B cell (primary cell): ENCODE measurements at regions not wholly inside any gene's neighbourhood (a gene's known extent, or its start where the extent isn't known, plus 50 kb on each side); places are given as distances from the start of the nearest gene placed in this dataset.

Experiments
- ATAC-seq: fragments of 200-7000 bp; cut with Tn5 transposase; one replicate; pipeline ENCODE4 v1.10.0; 2021; ENCODE audit warnings: low read depth, mild to moderate bottlenecking, moderate number of reproducible peaks, moderate library complexity
- CTCF ChIA-PET: fragments of 350-600 bp; sonication (Branson Sonifier 250); formaldehyde crosslinking; loops from one replicate; lab custom pipeline; 2021; ENCODE audit warnings: antibody characterized with exemption, inconsistent platforms; lab: Charles Lee
- POLR2A ChIA-PET: fragments of 350-600 bp; sonication (Branson Sonifier 250); formaldehyde crosslinking; loops from one replicate; lab custom pipeline; 2021; ENCODE audit warnings: antibody characterized with exemption; lab: Charles Lee
- DNase-seq: peaks from one replicate; pipeline ENCODE4 v3.0.0; 2013
- H2AFZ ChIP-seq: 2 replicates; pipeline ENCODE4 v1.6.1; 2012; ENCODE audit warnings: mild to moderate bottlenecking, low read depth, low read length; ENCODE audit not compliant: insufficient read depth, poor library complexity, severe bottlenecking
- H3K27ac ChIP-seq, 2 donors: 1 replicate in 1 of 2; 2 replicates in 1 of 2; pipeline ENCODE4 v1.5.1; 2012 to 2013; ENCODE audit warnings: low read length in 2 of 2, mild to moderate bottlenecking in 2 of 2, moderate library complexity in 1 of 2
- H3K27me3 ChIP-seq, 4 experiments: fragments of 200-600 bp in 1 of 4; sonication (generic) in 1 of 4; replicated peaks in 1 of 4; 1 replicate in 2 of 4; 2 replicates in 2 of 4; pipeline versions ENCODE4 v1.6.1 to v1.7.0; 2013 to 2016; ENCODE audit warnings: low read length in 3 of 4, mild to moderate bottlenecking in 2 of 4, mixed read lengths in 1 of 4, moderate library complexity in 1 of 4; ENCODE audit not compliant: insufficient read depth in 4 of 4, control insufficient read depth in 3 of 4; ENCODE audit errors: control extremely low read depth in 1 of 4
- H3K36me3 ChIP-seq, 2 experiments: replicated peaks in 1 of 2; 1 replicate in 1 of 2; 2 replicates in 1 of 2; pipeline versions ENCODE4 v1.6.1 to v1.7.1; 2013; ENCODE audit warnings: low read length in 1 of 2; ENCODE audit not compliant: insufficient read depth in 2 of 2, control insufficient read depth in 1 of 2; ENCODE audit errors: control extremely low read depth in 1 of 2, extremely low read depth in 1 of 2
- H3K4me1 ChIP-seq, 2 donors: fragments of 200-600 bp in 1 of 2; sonication (generic) in 1 of 2; 1 replicate in 1 of 2; 2 replicates in 1 of 2; pipeline versions ENCODE4 v1.5.1 to v1.6.1; 2013 to 2017; ENCODE audit warnings: low read length in 2 of 2; ENCODE audit not compliant: control insufficient read depth in 2 of 2, insufficient read depth in 2 of 2
- H3K4me2 ChIP-seq: replicated peaks from 2 replicates; pipeline ENCODE3; 2012; ENCODE audit warnings: mild to moderate bottlenecking, low read depth, low read length; ENCODE audit not compliant: poor library complexity, severe bottlenecking
- H3K4me3 ChIP-seq, 5 experiments: fragments of 200-600 bp in 1 of 5; sonication (generic) in 1 of 5; 1 replicate in 3 of 5; 2 replicates in 2 of 5; pipeline versions ENCODE4 v1.5.1 to v1.7.0; 2011 to 2016; ENCODE audit warnings: low read length in 4 of 5, mild to moderate bottlenecking in 4 of 5, low read depth in 2 of 5, control low read depth in 1 of 5, moderate library complexity in 1 of 5; ENCODE audit not compliant: insufficient read depth in 1 of 5; ENCODE audit errors: control extremely low read depth in 1 of 5, extremely low read depth in 1 of 5
- H3K79me2 ChIP-seq: fragments of 200-600 bp; sonication (generic); one replicate; pipeline ENCODE4 v1.6.0; 2016; ENCODE audit warnings: low read length; ENCODE audit not compliant: control insufficient read depth, insufficient read depth
- H3K9ac ChIP-seq: fragments of 200-600 bp; sonication (generic); 2 replicates; pipeline ENCODE4 v1.6.1; 2017; ENCODE audit warnings: mild to moderate bottlenecking, low read length, moderate library complexity
- H3K9me3 ChIP-seq, 3 donors: one replicate each; pipeline versions ENCODE4 v1.6.1 to v1.7.1; 2013; ENCODE audit warnings: low read length in 2 of 3; ENCODE audit not compliant: control insufficient read depth in 2 of 3, insufficient read depth in 1 of 3; ENCODE audit errors: control extremely low read depth in 1 of 3
- H4K20me1 ChIP-seq: 2 replicates; pipeline ENCODE4 v1.6.0; 2012; ENCODE audit warnings: mild to moderate bottlenecking, low read length; ENCODE audit not compliant: insufficient read depth, control insufficient read depth, poor library complexity, severe bottlenecking
- H3K27ac Mint-ChIP-seq: one replicate; pipeline ENCODE4 v1.8.0; 2021; ENCODE audit warnings: mixed read lengths
- H3K27me3 Mint-ChIP-seq: one replicate; pipeline ENCODE4 v1.8.0; 2021; ENCODE audit warnings: mixed read lengths
- H3K4me1 Mint-ChIP-seq: one replicate; pipeline ENCODE4 v1.8.0; 2021; ENCODE audit warnings: mixed read lengths
- H3K4me3 Mint-ChIP-seq: one replicate; pipeline ENCODE4 v1.8.0; 2021; ENCODE audit warnings: mixed read lengths
- H3K9me3 Mint-ChIP-seq: one replicate; pipeline ENCODE4 v1.8.0; 2022; ENCODE audit warnings: mixed read lengths; ENCODE audit not compliant: insufficient read depth
- EZH2 ChIP-seq: IDR thresholded peaks from 2 replicates; pipeline ENCODE4 v1.6.1; 2012; ENCODE audit warnings: borderline replicate concordance, low read depth, mild to moderate bottlenecking, moderate library complexity, low read length; ENCODE audit not compliant: insufficient read depth, poor library complexity, severe bottlenecking
- WGBS: methylation state at CpG from one replicate; pipeline ENCODE4 v1.1.5; 2013; ENCODE audit warnings: missing lambda C conversion rate; ENCODE audit not compliant: insufficient coverage; 5-methylcytosine and 5-hydroxymethylcytosine counted together
- intact Hi-C: fragments of 100-400 bp; cut with micrococcal nuclease; formaldehyde crosslinking; loops from one replicate; pipeline ENCODE4 v1.10.0; 2022
- TF ChIP-seq, protein P1 (sequence below): fragments of 200-600 bp; IDR thresholded peaks from one replicate; pipeline ENCODE4 v1.8.0; 2022; ENCODE audit warnings: antibody characterized with exemption, mild to moderate bottlenecking

DNA sequence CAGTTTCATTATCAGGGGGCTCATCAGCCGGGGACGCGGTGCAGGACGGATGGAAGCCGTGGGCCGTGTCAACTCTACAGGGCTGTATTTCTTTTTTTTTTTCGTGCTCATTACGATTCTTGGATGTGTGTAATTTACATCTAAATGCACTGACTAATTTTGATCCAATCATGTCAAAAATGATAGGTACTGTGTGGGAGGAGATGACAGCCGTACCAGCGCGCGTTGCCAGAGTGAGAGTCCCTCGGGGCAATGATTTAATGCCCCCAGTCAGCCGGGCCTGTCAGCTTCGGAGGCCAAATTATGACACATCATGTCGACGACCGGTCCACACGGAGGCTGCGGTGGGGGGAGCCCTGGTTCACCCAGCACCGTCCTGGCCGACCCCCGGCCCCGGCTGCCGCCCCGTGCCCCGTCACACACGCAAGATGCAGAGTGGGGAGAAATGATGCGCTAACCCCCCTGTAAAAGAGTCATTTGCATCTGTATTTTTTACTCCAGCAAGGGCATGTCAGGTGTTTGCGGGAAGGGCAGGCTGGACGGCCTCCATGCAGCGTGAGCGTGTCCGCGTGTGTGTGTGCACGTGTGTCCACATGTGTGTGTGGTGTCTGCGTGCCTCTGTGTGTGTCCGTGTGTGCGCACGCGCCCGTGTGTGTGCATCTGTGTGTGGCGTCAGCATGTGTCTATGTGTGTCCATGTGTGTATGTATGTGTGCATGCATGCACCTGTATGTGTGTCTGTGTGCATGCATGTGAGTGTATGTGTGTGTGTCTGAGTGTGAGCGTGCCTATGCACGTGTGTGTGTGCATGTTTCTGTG is 74.3 kb upstream of the PPP2R3B start:
- H3K27me3 Mint-ChIP-seq = no peaks in the 10 kb centered on the region
- H3K27me3 ChIP-seq = no peaks in the 10 kb centered on the region
- TF ChIP-seq EZH2 = no peak
- TF ChIP-seq, protein P1, sequence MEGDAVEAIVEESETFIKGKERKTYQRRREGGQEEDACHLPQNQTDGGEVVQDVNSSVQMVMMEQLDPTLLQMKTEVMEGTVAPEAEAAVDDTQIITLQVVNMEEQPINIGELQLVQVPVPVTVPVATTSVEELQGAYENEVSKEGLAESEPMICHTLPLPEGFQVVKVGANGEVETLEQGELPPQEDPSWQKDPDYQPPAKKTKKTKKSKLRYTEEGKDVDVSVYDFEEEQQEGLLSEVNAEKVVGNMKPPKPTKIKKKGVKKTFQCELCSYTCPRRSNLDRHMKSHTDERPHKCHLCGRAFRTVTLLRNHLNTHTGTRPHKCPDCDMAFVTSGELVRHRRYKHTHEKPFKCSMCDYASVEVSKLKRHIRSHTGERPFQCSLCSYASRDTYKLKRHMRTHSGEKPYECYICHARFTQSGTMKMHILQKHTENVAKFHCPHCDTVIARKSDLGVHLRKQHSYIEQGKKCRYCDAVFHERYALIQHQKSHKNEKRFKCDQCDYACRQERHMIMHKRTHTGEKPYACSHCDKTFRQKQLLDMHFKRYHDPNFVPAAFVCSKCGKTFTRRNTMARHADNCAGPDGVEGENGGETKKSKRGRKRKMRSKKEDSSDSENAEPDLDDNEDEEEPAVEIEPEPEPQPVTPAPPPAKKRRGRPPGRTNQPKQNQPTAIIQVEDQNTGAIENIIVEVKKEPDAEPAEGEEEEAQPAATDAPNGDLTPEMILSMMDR = no peak
- DNase-seq = no peak
- H3K27ac Mint-ChIP-seq = no peak overlapping the region
- ATAC-seq = no peak
- CTCF ChIA-PET = no interaction called here
- H3K36me3 ChIP-seq = no peaks in the 10 kb centered on the region
- no peak overlapping the region for H3K9ac ChIP-seq
- intact Hi-C loops = no loop called here
- 96% methylated on average over 41 of the region's 45 CpGs for WGBS
- H3K4me3 ChIP-seq = no peak overlapping the region
- no peaks in the 10 kb centered on the region for H3K4me1 Mint-ChIP-seq
- no peak overlapping the region for H3K4me2 ChIP-seq
- H3K9me3 ChIP-seq = peaks cover 0 to 27% (median 0%) of the 10 kb centered on the region in 3 donors
- POLR2A ChIA-PET = no interaction called here
- no peaks in the 10 kb centered on the region for H3K79me2 ChIP-seq
- H3K27ac ChIP-seq = no peak overlapping the region
- peaks cover 15% of the 10 kb centered on the region for H3K9me3 Mint-ChIP-seq
- H2AFZ ChIP-seq = no peak overlapping the region
- no peaks in the 10 kb centered on the region for H3K4me1 ChIP-seq
- no peaks in the 10 kb centered on the region for H4K20me1 ChIP-seq
- no peak overlapping the region for H3K4me3 Mint-ChIP-seq

DNA sequence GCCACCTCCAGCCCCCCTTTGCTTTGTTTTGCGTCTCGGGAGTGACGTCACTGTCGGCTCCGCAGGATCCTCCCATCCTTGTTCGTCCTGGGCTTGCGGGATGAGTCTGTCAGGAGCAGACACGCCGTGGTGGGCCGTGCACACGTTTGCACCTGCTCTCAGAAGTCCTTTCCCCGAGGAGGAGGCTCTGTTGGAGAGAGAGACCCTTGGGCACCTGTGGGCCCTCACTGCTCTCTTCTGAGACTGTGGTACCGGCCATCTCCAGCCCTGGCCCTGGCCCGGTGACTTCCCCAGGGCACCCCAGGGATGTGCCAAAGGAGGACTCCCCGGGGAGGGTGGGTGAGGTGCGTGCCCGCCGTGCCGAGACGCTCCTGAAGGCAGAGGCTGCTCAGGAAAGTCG is 76.1 kb upstream of the PPP2R3B start:
- DNase-seq = no peak
- peaks cover 0 to 31% (median 0%) of the 10 kb centered on the region in 3 donors for H3K9me3 ChIP-seq
- no peak overlapping the region for H3K27ac Mint-ChIP-seq

More for the DNA sequence above, 76.1 kb upstream of the PPP2R3B start:
- Histone ChIP-seq H3K9ac (no peak overlapping the region), H3K27me3 (no peaks in the 10 kb centered on the region), H3K36me3 (no peaks in the 10 kb centered on the region), H3K27ac (no peak overlapping the region), H2AFZ (no peak overlapping the region), H3K79me2 (no peaks in the 10 kb centered on the region), H3K4me1 (no peaks in the 10 kb centered on the region), H4K20me1 (no peaks in the 10 kb centered on the region), H3K4me3 (no peak overlapping the region), H3K4me2 (no peak overlapping the region)
- ATAC-seq = no peak
- ChIA-PET POLR2A (no interaction called here), CTCF (no interaction called here)
- Mint-ChIP-seq H3K27me3 (no peaks in the 10 kb centered on the region), H3K4me3 (no peak overlapping the region), H3K4me1 (no peaks in the 10 kb centered on the region), H3K9me3 (peaks cover 11% of the 10 kb centered on the region)
- no peak for TF ChIP-seq EZH2
- TF ChIP-seq, protein P1 = no peak
- intact Hi-C loops = no loop called here
- 94% methylated on average over 21 of the region's 21 CpGs for WGBS
